Activated CD8-positive, alpha-beta T cell treated with anti-CD3 and anti-CD28 coated beads, Interleukin-2, amount 10 ng/mL, durations not matched to agents 7 days and 5 days (primary cell): ENCODE measurements at regions not wholly inside any gene's neighbourhood (a gene's known extent, or its start where the extent isn't known, plus 50 kb on each side); places are given as distances from the start of the nearest gene placed in this dataset.

Experiments used
- ATAC-seq: fragments of 150-1000 bp; cut with Tn5 transposase; one replicate; pipeline ENCODE4 v1.10.0; 2021; ENCODE audit warnings: moderate library complexity
- CTCF ChIA-PET: fragments of 350-600 bp; sonication (Branson Sonifier 250); formaldehyde crosslinking; loops from one replicate; lab custom pipeline; 2021; ENCODE audit warnings: antibody characterized with exemption; lab: Charles Lee
- POLR2A ChIA-PET: fragments of 350-600 bp; sonication (Branson Sonifier 250); formaldehyde crosslinking; loops from one replicate; lab custom pipeline; 2021; ENCODE audit warnings: antibody characterized with exemption; lab: Charles Lee
- DNase-seq: peaks from one replicate; pipeline ENCODE4 v3.0.0-alpha.2; 2020
- H3K27ac Mint-ChIP-seq: one replicate; pipeline ENCODE4 v1.8.0; 2021; ENCODE audit warnings: mild to moderate bottlenecking, mixed read lengths
- H3K27me3 Mint-ChIP-seq: one replicate; pipeline ENCODE4 v1.8.0; 2021; ENCODE audit warnings: low read depth, mixed read lengths
- H3K36me3 Mint-ChIP-seq: one replicate; pipeline ENCODE4 v1.8.0; 2021; ENCODE audit warnings: low read depth, mixed read lengths
- H3K4me1 Mint-ChIP-seq: one replicate; pipeline ENCODE4 v1.8.0; 2021; ENCODE audit warnings: low read depth, mixed read lengths
- H3K4me3 Mint-ChIP-seq: one replicate; pipeline ENCODE4 v1.8.0; 2021; ENCODE audit warnings: mild to moderate bottlenecking, mixed read lengths
- H3K9me3 Mint-ChIP-seq: one replicate; pipeline ENCODE4 v1.8.0; 2022; ENCODE audit warnings: mixed read lengths; ENCODE audit not compliant: insufficient read depth

DNA sequence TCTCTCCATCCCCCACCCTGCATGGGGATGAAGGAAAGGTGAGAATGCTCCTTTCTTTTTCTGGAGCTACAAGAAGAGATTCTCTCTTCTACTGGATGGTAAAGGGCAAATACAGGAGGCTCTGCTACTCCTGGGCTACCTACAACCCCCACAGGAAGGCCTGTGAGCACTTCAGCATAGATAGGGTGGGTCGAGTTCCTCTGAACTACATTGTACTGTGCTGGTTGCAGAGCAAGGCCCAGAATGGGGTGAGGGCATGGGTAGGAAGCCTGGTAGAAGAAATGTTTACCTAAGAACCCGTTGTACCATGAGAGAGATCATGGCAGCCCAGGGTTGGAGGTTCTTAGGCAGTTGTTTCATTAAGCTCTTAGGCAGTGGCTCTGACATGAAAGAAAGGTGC is 510.4 kb downstream of the MID1IP1 start:
- ChIA-PET POLR2A (interaction anchor here (0.7 kb wide), 1 partner anchor 411 kb away, joined by 11 read pairs; no protein-coding TSS in a partner anchor), CTCF (interaction anchor here (0.6 to 2.2 kb wide), 4 partner anchors 11 to 148 kb away, joined by 3 to 6 read pairs (median 4); no protein-coding TSS in a partner anchor)
- H3K4me1 Mint-ChIP-seq, result peaks cover 37% of the 10 kb centered on the region
- no peak for ATAC-seq
- H3K36me3 Mint-ChIP-seq, result peaks cover 12% of the 10 kb centered on the region
- H3K9me3 Mint-ChIP-seq, result peaks cover 3% of the 10 kb centered on the region
- peak overlapping the region; percentile 90 for H3K27ac Mint-ChIP-seq
- no peak for DNase-seq
- no peak overlapping the region for H3K4me3 Mint-ChIP-seq
- no peaks in the 10 kb centered on the region for H3K27me3 Mint-ChIP-seq

DNA sequence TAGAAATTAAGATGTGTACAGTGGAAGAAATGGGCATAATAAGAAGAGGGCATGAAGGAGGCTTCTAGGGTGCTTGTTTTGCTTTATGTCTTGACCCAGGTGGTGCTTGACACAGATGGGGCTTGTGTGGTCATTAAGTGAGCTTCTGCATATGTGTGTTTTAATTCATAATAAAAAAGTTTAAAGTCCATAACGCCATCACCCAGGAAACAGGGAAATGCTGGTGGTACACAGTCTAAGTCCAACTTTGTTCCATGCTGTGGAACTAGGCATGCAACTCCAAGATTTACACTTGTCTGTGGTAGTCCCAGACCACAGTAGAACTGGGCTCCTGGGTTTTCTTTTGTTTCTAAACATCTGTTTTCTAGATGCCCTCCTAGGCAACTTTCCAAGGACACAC is 511.9 kb downstream of the MID1IP1 start:
- Mint-ChIP-seq H3K36me3 (peaks cover 10% of the 10 kb centered on the region), H3K27me3 (no peaks in the 10 kb centered on the region), H3K9me3 (no peaks in the 10 kb centered on the region), H3K27ac (peak overlapping the region; percentile 6), H3K4me1 (peaks cover 37% of the 10 kb centered on the region), H3K4me3 (no peak overlapping the region)
- DNase-seq (no peak), ATAC-seq (no peak)
- ChIA-PET CTCF (no interaction called here), POLR2A (no interaction called here)

DNA sequence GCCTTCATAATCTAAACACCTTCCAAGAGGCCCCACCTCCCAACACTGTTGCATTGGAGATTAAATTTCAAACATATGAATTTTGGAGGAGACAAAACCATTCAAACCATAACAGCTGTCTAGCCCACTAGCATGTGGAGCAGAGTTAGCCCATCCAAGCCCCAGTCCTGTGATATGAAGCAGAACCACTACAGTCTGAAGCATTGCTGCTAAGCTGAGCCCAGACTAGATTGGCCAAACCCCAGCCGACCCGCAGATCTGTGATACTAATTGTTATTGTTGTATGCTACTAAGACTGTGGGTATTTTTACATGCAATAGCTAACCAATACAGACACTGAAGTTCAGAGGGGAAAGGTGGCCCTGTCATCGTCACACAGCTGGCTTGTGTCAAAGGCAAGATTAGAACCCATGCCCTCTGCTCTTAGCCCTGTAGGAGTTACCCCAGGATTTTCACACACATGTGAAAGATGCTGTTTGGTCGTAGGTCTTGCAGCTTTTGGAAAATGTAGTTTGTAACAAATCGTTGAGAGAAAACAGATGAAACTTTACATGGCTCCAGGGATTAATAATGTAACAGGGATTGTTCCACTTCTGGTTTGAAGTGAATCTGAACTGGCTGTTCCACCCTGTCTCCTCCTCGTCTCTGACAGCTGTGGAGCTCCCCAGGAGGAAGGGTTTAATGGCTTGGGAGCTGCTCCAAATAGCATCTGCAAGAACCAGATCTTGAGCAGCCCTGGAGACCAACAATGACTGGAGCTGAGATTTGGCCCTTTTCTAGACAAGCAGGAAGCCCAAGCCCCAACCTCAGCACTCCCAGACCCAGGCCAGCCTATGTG is 517.5 kb downstream of the MID1IP1 start:
- Mint-ChIP-seq H3K27me3 (no peaks in the 10 kb centered on the region), H3K9me3 (peaks cover 5% of the 10 kb centered on the region), H3K4me3 (no peak overlapping the region), H3K36me3 (peaks cover 4% of the 10 kb centered on the region), H3K4me1 (peaks cover 7% of the 10 kb centered on the region), H3K27ac (no peak overlapping the region)
- POLR2A ChIA-PET, result no interaction called here
- DNase-seq (no peak), ATAC-seq (no peak)
- CTCF ChIA-PET, result no interaction called here

DNA sequence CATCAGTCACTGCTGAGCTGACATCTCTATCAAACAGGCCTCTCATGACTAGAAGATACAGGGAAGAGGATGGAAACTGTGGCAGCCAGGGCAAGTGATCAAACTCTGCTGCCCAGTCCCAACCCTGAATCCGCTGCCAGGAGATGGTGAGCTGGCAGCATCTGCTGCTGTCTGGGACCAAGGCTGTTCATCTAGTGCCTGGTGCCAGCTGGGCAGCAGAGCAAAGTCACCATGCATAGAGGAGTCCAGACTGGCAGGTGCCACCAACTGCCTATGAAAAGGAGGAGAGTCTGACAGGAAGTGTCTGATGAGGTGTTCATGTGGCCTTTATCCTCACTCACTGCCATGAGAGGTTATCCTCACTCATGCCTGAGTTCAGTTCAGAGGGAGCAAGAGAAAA is 518.9 kb downstream of the MID1IP1 start:
- Mint-ChIP-seq H3K9me3 (peaks cover 5% of the 10 kb centered on the region), H3K4me3 (no peak overlapping the region), H3K27ac (no peak overlapping the region), H3K4me1 (peaks cover 7% of the 10 kb centered on the region), H3K36me3 (peaks cover 4% of the 10 kb centered on the region), H3K27me3 (no peaks in the 10 kb centered on the region)
- ChIA-PET CTCF (no interaction called here), POLR2A (no interaction called here)
- DNase-seq (no peak), ATAC-seq (no peak)

DNA sequence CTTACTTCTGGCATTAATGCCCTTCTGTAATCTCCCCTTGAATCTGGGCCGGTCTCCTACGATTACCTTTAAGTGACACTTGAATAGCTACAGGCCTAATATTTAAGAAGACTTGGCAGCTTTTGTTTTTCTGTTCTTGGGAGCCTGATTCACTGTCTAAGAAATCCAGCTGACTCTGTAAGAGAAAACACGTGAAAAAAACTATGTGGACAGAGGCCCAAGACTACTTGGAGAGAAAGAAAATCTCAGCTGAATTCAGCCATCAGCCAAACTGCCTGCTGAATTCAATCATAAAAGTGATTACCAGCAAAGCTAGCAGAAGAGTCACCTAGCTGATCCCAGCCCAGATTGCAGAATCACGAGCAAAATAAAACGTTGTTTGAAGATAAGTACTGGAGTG is 521.2 kb downstream of the MID1IP1 start:
- no peak for DNase-seq
- Mint-ChIP-seq H3K27me3 (no peaks in the 10 kb centered on the region), H3K4me3 (no peak overlapping the region), H3K9me3 (peaks cover 5% of the 10 kb centered on the region), H3K36me3 (no peaks in the 10 kb centered on the region), H3K27ac (no peak overlapping the region), H3K4me1 (peaks cover 15% of the 10 kb centered on the region)
- POLR2A ChIA-PET, result interaction anchor here (1.2 kb wide), 1 partner anchor 12 kb away, joined by 3 read pairs; no protein-coding TSS in a partner anchor
- ATAC-seq, result no peak
- CTCF ChIA-PET, result interaction anchor here (1.4 kb wide), 1 partner anchor 12 kb away, joined by 6 read pairs; no protein-coding TSS in a partner anchor

DNA sequence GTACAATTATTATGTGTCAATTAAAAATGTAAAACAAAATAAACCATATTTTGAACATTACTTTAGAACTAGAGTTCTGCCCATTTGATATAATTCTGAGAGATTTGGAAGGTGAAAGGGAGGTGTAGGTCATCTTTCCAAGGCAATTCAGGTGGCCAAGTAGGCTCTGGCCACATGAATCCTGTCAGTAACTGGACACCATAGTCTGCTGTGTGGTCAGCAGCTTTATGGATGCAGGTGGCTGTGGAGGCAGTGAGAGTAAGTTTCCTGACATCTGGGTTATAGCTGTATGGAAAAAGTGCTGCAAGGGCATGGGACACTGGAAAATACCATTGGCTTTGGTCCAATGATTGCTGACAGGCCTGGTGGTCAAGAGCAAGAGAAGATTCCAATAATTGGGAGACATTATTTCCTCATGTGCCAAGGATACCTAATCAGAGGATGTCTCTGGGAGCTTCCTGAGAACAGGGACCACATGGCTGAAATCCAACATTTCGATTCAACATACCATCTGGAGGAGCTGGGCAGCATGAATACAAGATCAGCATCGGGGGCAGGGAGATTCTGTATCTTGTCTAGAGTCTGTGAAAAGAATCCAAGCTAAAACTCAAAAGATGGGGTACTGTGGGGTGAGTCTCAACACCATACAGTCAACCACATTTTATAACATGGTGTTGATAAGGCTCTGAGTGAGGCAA is 523.1 kb downstream of the MID1IP1 start:
- Mint-ChIP-seq H3K4me1 (peaks cover 19% of the 10 kb centered on the region), H3K4me3 (no peak overlapping the region), H3K36me3 (no peaks in the 10 kb centered on the region), H3K27ac (no peak overlapping the region), H3K9me3 (peaks cover 5% of the 10 kb centered on the region), H3K27me3 (no peaks in the 10 kb centered on the region)
- ChIA-PET CTCF (no interaction called here), POLR2A (no interaction called here)
- no peak for DNase-seq
- no peak for ATAC-seq

DNA sequence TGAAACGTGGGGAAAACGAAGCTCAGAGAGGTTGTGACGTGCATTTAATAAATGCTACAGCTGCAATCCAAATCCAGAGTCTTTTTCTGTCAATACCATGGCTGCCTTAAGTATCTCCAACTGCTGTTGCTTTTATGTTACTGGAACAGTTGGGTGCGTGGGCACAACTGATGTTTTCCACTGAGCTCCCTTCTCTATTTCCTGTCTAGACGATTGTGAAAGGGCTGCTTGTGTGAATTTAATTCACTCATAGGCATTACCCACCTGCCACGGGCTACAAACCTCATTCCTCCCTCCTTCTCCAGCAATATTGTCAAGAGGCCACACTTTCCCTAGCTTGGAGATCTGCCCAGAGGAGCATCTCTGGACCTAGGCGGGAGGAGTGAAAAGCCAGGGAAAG is 526.0 kb downstream of the MID1IP1 start:
- POLR2A ChIA-PET, result no interaction called here
- Mint-ChIP-seq H3K9me3 (no peaks in the 10 kb centered on the region), H3K36me3 (no peaks in the 10 kb centered on the region), H3K27me3 (no peaks in the 10 kb centered on the region), H3K4me3 (no peak overlapping the region), H3K4me1 (peaks cover 30% of the 10 kb centered on the region), H3K27ac (no peak overlapping the region)
- ATAC-seq (no peak), DNase-seq (no peak)
- CTCF ChIA-PET, result interaction anchor here (0.9 to 1.6 kb wide), 3 partner anchors 10 to 65 kb away, joined by 3 to 5 read pairs (median 4); no protein-coding TSS in a partner anchor

DNA sequence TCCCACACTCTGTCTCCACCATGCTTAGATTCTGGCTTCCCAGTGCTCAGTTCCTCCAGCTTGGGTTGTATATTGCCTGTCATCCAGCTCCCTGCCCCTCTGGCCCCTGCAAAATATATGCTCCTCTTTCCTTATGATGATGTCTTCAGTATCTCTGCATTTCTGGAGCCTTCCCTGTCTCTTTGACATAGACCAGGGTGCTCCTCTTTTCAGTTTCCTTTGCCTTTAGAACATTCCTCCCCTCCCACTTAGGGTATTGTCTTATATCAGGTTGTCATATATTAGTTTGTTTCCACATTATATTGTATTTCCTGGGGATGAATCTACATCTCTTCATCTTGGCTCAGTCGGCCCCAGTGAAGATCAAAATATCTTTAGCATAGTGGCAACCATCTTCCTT is 526.4 kb downstream of the MID1IP1 start:
- no peak overlapping the region for H3K4me3 Mint-ChIP-seq
- ATAC-seq (no peak), DNase-seq (no peak)
- H3K27me3 Mint-ChIP-seq, result no peaks in the 10 kb centered on the region
- ChIA-PET POLR2A (no interaction called here), CTCF (interaction anchor here (0.9 to 1.6 kb wide), 3 partner anchors 10 to 65 kb away, joined by 3 to 5 read pairs (median 4); no protein-coding TSS in a partner anchor)
- H3K27ac Mint-ChIP-seq, result peak overlapping the region; percentile 12
- no peaks in the 10 kb centered on the region for H3K9me3 Mint-ChIP-seq
- H3K36me3 Mint-ChIP-seq, result no peaks in the 10 kb centered on the region
- peaks cover 30% of the 10 kb centered on the region for H3K4me1 Mint-ChIP-seq

DNA sequence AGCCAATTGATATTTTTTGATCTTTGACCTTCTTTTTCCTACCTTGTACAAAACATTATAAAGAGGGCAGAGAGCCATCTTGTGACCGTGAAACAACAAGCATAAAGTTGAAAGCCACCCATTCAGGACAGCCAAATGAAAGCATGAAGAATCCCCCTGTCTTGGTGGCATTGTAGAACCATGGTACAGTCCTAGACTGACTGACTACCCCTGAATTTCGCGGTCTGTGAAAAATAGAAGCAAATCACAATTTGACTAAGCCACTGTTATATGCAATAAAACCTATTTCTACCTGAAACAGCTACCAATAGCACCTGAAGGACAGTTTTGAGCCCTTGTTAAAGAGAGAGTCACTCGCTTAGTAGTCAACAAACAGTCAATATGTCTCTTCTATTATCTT is 527.4 kb downstream of the MID1IP1 start:
- ATAC-seq, result no peak
- no peak for DNase-seq
- peaks cover 30% of the 10 kb centered on the region for H3K4me1 Mint-ChIP-seq
- no peaks in the 10 kb centered on the region for H3K36me3 Mint-ChIP-seq
- H3K9me3 Mint-ChIP-seq, result no peaks in the 10 kb centered on the region
- H3K27ac Mint-ChIP-seq, result no peak overlapping the region
- POLR2A ChIA-PET, result no interaction called here
- CTCF ChIA-PET, result interaction anchor here (1.4 kb wide), 1 partner anchor 11 kb away, joined by 4 read pairs; no protein-coding TSS in a partner anchor
- H3K27me3 Mint-ChIP-seq, result no peaks in the 10 kb centered on the region
- no peak overlapping the region for H3K4me3 Mint-ChIP-seq

DNA sequence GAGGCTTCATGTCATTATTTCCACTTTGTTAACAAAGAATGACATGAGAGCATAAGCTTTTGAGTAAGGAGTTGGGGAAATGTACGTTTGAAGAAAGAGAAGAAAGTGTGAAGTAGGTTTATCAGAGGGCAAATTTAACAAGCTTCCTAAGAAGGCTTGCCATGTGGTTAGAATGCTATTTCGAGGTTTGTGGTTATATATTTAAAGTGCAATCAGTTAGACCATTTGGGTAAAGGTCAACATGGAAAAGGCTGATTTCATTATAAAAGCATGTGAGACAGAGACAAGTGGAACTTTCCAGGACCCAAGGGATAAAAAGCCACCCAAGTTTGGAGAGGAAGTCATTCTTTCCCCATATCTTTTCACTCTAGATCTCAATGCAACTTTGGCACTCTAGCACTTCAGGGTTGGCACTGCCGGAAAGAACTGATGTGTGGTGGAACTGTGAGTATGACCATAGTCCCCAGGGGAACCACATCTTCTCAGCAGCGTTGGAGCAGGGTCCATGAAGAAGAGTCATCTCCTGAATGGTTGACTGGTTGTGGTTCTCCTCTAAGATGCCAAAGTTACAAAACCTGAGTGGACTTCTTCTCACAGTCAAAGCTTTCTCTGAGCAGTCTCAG is 529.9 kb downstream of the MID1IP1 start:
- Mint-ChIP-seq H3K4me1 (peaks cover 39% of the 10 kb centered on the region), H3K27ac (peak overlapping the region; percentile 35), H3K27me3 (no peaks in the 10 kb centered on the region), H3K36me3 (no peaks in the 10 kb centered on the region), H3K4me3 (no peak overlapping the region), H3K9me3 (no peaks in the 10 kb centered on the region)
- ChIA-PET POLR2A (no interaction called here), CTCF (interaction anchor here (1.0 kb wide), 1 partner anchor 20 kb away, joined by 3 read pairs; no protein-coding TSS in a partner anchor)
- ATAC-seq, result peak; percentile 53
- peak; percentile 31 for DNase-seq

DNA sequence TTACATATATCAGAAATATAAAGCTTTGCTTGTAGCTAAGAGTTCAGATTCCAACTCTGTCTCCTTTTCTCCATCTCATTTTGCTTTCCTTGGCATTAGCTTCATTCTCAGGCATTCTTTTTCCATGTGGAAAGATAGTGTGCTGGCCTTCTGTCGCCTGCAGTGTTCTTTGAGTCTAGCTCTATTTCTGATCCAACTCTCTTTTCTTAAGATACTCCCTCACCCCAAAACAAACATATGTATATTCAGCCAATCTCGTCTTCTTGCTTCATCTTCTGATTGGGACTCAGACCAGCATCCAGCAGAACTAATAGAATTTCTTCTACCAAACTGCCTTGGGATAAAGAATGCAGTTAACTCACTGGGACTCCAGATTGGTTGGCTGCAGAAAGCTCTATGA is 532.2 kb downstream of the MID1IP1 start:
- ATAC-seq, result no peak

More for the DNA sequence above, 532.2 kb downstream of the MID1IP1 start:
- no peak overlapping the region for H3K4me3 Mint-ChIP-seq
- H3K4me1 Mint-ChIP-seq, result peaks cover 42% of the 10 kb centered on the region
- H3K36me3 Mint-ChIP-seq, result no peaks in the 10 kb centered on the region
- DNase-seq, result no peak
- no peaks in the 10 kb centered on the region for H3K27me3 Mint-ChIP-seq
- H3K9me3 Mint-ChIP-seq, result no peaks in the 10 kb centered on the region
- H3K27ac Mint-ChIP-seq, result no peak overlapping the region
- CTCF ChIA-PET, result interaction anchor here (1.2 kb wide), 1 partner anchor 71 kb away, joined by 3 read pairs; no protein-coding TSS in a partner anchor
- POLR2A ChIA-PET, result no interaction called here
